Gastroesophageal sphincter (tissue), 4 donors: ENCODE measurements at regions not wholly inside any gene's neighbourhood (a gene's known extent, or its start where the extent isn't known, plus 50 kb on each side); places are given as distances from the start of the nearest gene placed in this dataset.

Experiments used
- ATAC-seq: fragments of 150-250 bp; one replicate; pipeline ENCODE4 v1.9.1; 2016; ENCODE audit warnings: mild to moderate bottlenecking, moderate library complexity
- H3K27ac ChIP-seq, 4 donors: fragments of 200-600 bp; sonication (generic) in 3 of 4; 1 replicate in 3 of 4; 2 replicates in 1 of 4; pipeline ENCODE4 v1.5.1; 2016 to 2019
- H3K27me3 ChIP-seq: fragments of 200-600 bp; sonication (generic); one replicate; pipeline ENCODE4 v1.5.1; 2019
- H3K36me3 ChIP-seq, 2 donors: fragments of 200-600 bp; sonication (generic); one replicate each; pipeline ENCODE4 v1.5.1; 2019; ENCODE audit warnings: control low read depth in 1 of 2
- H3K4me1 ChIP-seq, 3 donors: fragments of 200-600 bp; sonication (generic); 1 replicate in 2 of 3; 2 replicates in 1 of 3; pipeline ENCODE4 v1.5.1; 2016 to 2019; ENCODE audit warnings: control low read depth in 2 of 3
- H3K4me3 ChIP-seq, 2 donors: fragments of 200-600 bp; sonication (generic); one replicate each; pipeline ENCODE4 v1.5.1; 2019; ENCODE audit warnings: mild to moderate bottlenecking in 1 of 2, moderate library complexity in 1 of 2
- H3K9me3 ChIP-seq, 3 donors: fragments of 200-600 bp; sonication (generic); one replicate each; pipeline ENCODE4 v1.5.1; 2017 to 2019; ENCODE audit warnings: control low read depth in 2 of 3
- EP300 ChIP-seq: sonication (generic); formaldehyde crosslinking; IDR thresholded peaks from one replicate; pipeline ENCODE4 v1.6.1; 2017; ENCODE audit warnings: antibody characterized with exemption, mild to moderate bottlenecking
- POLR2A ChIP-seq, 2 donors: fragments of 450-650 bp; IDR thresholded peaks; one replicate each; pipeline ENCODE4 v1.6.1; 2017; ENCODE audit warnings: antibody characterized with exemption in 2 of 2, mild to moderate bottlenecking in 2 of 2, moderate library complexity in 1 of 2
- POLR2AphosphoS5 ChIP-seq: sonication (generic); formaldehyde crosslinking; IDR thresholded peaks from one replicate; pipeline ENCODE4 v1.6.1; 2017; ENCODE audit warnings: antibody characterized with exemption
- WGBS, 2 donors: methylation state at CpG; one replicate each; pipeline ENCODE4 v1.1.5; 2018; ENCODE audit warnings: low coverage in 1 of 2; 5-methylcytosine and 5-hydroxymethylcytosine counted together
- TF ChIP-seq, protein P1 (sequence below), 4 experiments: fragments of 200-600 bp in 2 of 4; fragments of 450-650 bp in 2 of 4; sonication (generic) in 1 of 4; IDR thresholded peaks; one replicate each; pipeline ENCODE4 v1.5.1; 2017 to 2019; ENCODE audit warnings: antibody characterized with exemption in 4 of 4, mild to moderate bottlenecking in 2 of 4, moderate library complexity in 2 of 4

DNA sequence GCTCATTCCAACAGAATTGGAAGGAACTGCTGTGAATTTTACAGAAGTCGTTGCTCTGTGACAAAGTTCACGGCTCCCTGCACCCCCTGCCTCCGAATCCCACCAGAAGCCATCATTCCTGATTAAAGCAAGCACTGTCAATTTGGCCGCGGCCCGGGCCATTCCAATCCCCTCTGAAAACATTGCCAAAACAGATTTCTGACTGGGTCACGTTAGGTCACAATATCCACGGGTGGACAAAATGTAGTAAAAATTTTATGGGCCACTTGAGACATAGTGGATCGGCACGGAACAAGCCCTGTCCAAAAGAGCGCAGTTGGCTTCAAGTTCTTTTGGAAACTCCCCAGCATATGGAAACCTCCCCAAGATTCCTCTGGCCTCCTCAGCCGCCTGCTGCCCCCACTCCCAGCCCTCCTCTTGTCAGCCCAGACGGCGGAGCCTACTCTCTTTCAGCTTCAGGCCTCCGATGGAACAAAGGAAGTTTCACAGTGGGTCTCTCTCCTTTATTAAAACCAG lies 67.2 kb upstream of the IFNAR2 start:
- TF ChIP-seq EP300 (no peak), POLR2A (IDR thresholded peaks at IDR 0.05) (no peak), POLR2AphosphoS5 (no peak)
- TF ChIP-seq, protein P1, sequence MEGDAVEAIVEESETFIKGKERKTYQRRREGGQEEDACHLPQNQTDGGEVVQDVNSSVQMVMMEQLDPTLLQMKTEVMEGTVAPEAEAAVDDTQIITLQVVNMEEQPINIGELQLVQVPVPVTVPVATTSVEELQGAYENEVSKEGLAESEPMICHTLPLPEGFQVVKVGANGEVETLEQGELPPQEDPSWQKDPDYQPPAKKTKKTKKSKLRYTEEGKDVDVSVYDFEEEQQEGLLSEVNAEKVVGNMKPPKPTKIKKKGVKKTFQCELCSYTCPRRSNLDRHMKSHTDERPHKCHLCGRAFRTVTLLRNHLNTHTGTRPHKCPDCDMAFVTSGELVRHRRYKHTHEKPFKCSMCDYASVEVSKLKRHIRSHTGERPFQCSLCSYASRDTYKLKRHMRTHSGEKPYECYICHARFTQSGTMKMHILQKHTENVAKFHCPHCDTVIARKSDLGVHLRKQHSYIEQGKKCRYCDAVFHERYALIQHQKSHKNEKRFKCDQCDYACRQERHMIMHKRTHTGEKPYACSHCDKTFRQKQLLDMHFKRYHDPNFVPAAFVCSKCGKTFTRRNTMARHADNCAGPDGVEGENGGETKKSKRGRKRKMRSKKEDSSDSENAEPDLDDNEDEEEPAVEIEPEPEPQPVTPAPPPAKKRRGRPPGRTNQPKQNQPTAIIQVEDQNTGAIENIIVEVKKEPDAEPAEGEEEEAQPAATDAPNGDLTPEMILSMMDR (IDR thresholded peaks at IDR 0.05): no peak
- ATAC-seq: no peak
- peaks cover 45% of the 10 kb centered on the region for H3K27me3 ChIP-seq
- WGBS, 2 donors: 15 to 20% methylated on average over 6 of the region's 15 CpGs
- H3K9me3 ChIP-seq: peaks cover 0 to 28% (median 0%) of the 10 kb centered on the region in 3 donors
- no peak overlapping the region for H3K4me3 ChIP-seq
- no peaks in the 10 kb centered on the region for H3K4me1 ChIP-seq
- no peaks in the 10 kb centered on the region for H3K36me3 ChIP-seq
- H3K27ac ChIP-seq: no peak overlapping the region

DNA sequence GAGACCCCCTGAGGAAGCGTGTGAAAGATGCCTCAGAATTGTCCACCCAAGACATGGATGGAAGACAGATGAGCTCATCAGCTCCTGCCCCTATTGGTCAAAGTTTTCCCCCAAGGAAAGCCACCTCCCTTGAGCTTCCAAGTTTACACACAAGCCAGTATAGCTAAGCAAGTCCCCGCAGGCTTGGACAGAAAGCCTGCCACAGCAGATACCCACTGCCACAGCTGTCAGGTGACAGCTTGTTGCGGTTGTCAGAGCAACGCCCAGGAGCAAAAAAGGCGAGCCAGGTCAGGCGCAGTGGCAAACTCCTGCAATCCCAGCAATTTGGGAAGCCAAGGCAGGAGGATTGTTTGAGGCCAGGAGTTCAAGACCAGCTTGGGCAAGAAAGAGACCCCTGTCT lies 60.9 kb upstream of the IFNAR2 start:
- Histone ChIP-seq H3K27me3 (peaks cover 68% of the 10 kb centered on the region), H3K9me3 (peaks cover 0 to 7% (median 0%) of the 10 kb centered on the region in 3 donors)

DNA sequence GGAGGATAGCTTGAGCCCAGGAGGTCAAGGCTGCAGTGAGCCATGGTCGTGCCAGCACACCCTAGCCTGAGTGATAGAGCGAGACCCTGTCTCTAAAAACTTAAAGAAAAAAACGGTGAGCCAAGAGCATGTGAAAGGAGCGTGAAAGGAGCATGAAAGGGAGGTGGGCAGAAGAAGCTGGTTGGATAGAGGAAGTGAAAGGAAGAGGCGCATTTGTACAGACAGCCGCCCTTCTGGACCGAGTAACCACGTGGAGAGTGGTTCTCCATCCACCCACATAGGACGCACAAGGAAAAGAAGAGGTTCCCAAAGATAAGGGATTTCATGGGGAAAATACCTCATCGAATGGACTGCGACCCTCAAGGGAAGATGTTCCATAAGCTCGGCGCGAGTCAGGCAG lies 60.4 kb upstream of the IFNAR2 start:
- H3K27ac ChIP-seq: no peak overlapping the region
- H3K4me3 ChIP-seq: no peak overlapping the region
- TF ChIP-seq POLR2AphosphoS5 (no peak), POLR2A (IDR thresholded peaks at IDR 0.05) (no peak), EP300 (no peak)
- TF ChIP-seq, protein P1 (IDR thresholded peaks at IDR 0.05): no peak
- WGBS, 2 donors: 79 to 86% methylated on average over 12 to 14 of the region's 14 CpGs
- no peaks in the 10 kb centered on the region for H3K36me3 ChIP-seq
- no peak for ATAC-seq
- peaks cover 0 to 2% (median 0%) of the 10 kb centered on the region in 3 donors for H3K9me3 ChIP-seq
- H3K4me1 ChIP-seq: no peaks in the 10 kb centered on the region
- peaks cover 64% of the 10 kb centered on the region for H3K27me3 ChIP-seq

More for the DNA sequence above, 60.9 kb upstream of the IFNAR2 start:
- no peak for ATAC-seq
- Histone ChIP-seq H3K4me1 (no peaks in the 10 kb centered on the region), H3K27ac (no peak overlapping the region), H3K36me3 (no peaks in the 10 kb centered on the region), H3K4me3 (no peak overlapping the region)
- no peak for TF ChIP-seq EP300
- TF ChIP-seq POLR2AphosphoS5: no peak
- no peak for TF ChIP-seq POLR2A (IDR thresholded peaks at IDR 0.05)
- TF ChIP-seq, protein P1 (IDR thresholded peaks at IDR 0.05): no peak
- WGBS, 2 donors: 33 to 77% methylated on average over 1 to 3 of the region's 6 CpGs

DNA sequence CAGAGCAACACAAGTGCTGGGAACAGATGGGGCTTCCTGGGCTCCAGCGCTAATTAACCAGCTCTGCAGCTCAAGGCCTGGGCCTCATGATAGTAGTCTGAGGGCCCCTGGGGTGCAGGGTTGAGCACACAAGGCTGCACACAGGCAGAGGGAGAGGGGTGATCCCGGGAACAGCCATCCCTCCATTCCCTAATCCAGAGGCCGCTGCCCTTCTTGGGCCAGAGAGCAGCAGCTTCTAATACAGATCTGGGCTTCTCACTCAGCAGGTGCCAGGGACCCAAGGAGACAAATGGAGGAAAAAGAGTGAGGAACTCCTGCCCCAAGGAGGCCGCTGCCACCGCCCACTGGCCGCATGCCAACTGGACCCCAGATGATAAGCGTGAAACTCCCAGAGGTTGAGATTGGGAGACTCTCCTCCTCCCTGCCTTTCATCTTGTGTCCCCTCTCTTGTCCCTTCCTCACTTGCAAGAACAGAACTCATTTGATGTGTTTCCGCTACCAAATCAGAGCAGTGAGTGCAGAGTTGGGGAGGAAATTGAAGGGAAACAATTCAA lies 58.0 kb upstream of the IFNAR2 start:
- Histone ChIP-seq H3K4me3 (no peak overlapping the region), H3K27me3 (peaks cover 63% of the 10 kb centered on the region), H3K27ac (no peak overlapping the region), H3K9me3 (no peaks in the 10 kb centered on the region), H3K36me3 (no peaks in the 10 kb centered on the region), H3K4me1 (no peaks in the 10 kb centered on the region)
- no peak for ATAC-seq
- no peak for TF ChIP-seq EP300
- TF ChIP-seq, protein P1 (IDR thresholded peaks at IDR 0.05): no peak
- TF ChIP-seq POLR2A (IDR thresholded peaks at IDR 0.05): no peak
- no peak for TF ChIP-seq POLR2AphosphoS5
- 49 to 51% methylated on average over 3 of the region's 8 CpGs for WGBS, 2 donors

DNA sequence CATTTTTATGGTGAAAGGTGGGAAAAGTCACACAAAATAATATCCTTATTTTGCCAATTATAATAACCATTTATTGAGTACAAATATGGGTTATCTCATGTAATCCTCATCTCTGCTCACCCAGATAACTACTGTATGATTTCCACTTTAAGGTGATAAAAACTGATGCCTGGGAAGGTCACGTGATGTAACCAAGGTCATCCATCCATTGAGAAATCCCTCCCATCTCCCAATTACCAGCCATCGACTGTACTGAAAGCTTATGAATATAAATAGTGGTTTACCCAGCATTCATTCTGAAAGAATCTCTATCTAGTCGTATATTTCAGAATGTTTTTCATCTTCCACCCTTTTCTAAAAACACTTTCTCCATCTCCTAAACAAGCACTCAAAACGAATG lies 55.0 kb upstream of the IFNAR2 start:
- Histone ChIP-seq H3K9me3 (no peaks in the 10 kb centered on the region), H3K4me1 (no peaks in the 10 kb centered on the region), H3K27ac (no peak overlapping the region), H3K36me3 (no peaks in the 10 kb centered on the region), H3K4me3 (no peak overlapping the region), H3K27me3 (peaks cover 33% of the 10 kb centered on the region)
- WGBS, 2 donors: 64 to 71% methylated on average over 4 of the region's 4 CpGs
- no peak for ATAC-seq
- TF ChIP-seq POLR2A (IDR thresholded peaks at IDR 0.05) (no peak), POLR2AphosphoS5 (no peak), EP300 (no peak)
- TF ChIP-seq, protein P1 (IDR thresholded peaks at IDR 0.05): no peak
